HEK293 (cell line): ENCODE measurements at regions not wholly inside any gene's neighbourhood (a gene's known extent, or its start where the extent isn't known, plus 50 kb on each side); places are given as distances from the start of the nearest gene placed in this dataset.

Source experiments
- CTCF ChIA-PET: fragments of 350-600 bp; formaldehyde crosslinking; extraction: SDS; loops from one replicate; lab custom pipeline; 2021; ENCODE audit warnings: antibody characterized with exemption; lab: Yijun Ruan, JAX
- POLR2A ChIA-PET: fragments of 300-600 bp; formaldehyde crosslinking; extraction: SDS; loops from one replicate; lab custom pipeline; 2020; ENCODE audit warnings: antibody characterized with exemption, inconsistent platforms; lab: Yijun Ruan, JAX
- H3K27ac ChIP-seq: fragments of 200-500 bp; sonication (Bioruptor generic); 2 replicates; pipeline ENCODE4 v1.5.1; 2014; ENCODE audit warnings: low read depth, low read length, control low read depth, inconsistent platforms; ENCODE audit errors: extremely low read depth
- H3K36me3 ChIP-seq, 2 experiments: fragments of 200-500 bp in 1 of 2; sonication (Bioruptor generic) in 1 of 2; 1 replicate in 1 of 2; 2 replicates in 1 of 2; pipeline ENCODE4 v1.5.1; 2014 to 2017; ENCODE audit warnings: inconsistent platforms in 2 of 2, low read length in 2 of 2; ENCODE audit not compliant: control insufficient read depth in 2 of 2, insufficient read depth in 1 of 2
- H3K4me1 ChIP-seq: fragments of 200-500 bp; sonication (Bioruptor generic); 2 replicates; pipeline ENCODE4 v1.5.1; 2014; ENCODE audit warnings: mild to moderate bottlenecking, low read length, inconsistent platforms; ENCODE audit not compliant: control insufficient read depth, insufficient read depth
- H3K4me3 ChIP-seq: 2 replicates; pipeline ENCODE4 v1.5.1; 2011; ENCODE audit warnings: low read depth, mild to moderate bottlenecking, control low read depth, low read length, moderate library complexity
- H3K9me3 ChIP-seq: fragments of 200-500 bp; sonication (Bioruptor generic); 2 replicates; pipeline ENCODE4 v1.5.1; 2014; ENCODE audit warnings: low read depth, low read length, inconsistent platforms; ENCODE audit not compliant: control insufficient read depth, insufficient read depth
- FEZF1 ChIP-seq: fragments of 450-650 bp; formaldehyde crosslinking; IDR thresholded peaks from 2 replicates; pipeline ENCODE4 v1.5.1; 2016; ENCODE audit warnings: missing biosample characterization, missing genetic modification characterization
- INSM2 ChIP-seq: fragments of 450-650 bp; formaldehyde crosslinking; IDR thresholded peaks from 2 replicates; pipeline ENCODE4 v1.5.1; 2016; ENCODE audit warnings: missing biosample characterization, missing genetic modification characterization
- KLF1 ChIP-seq: fragments of 450-650 bp; formaldehyde crosslinking; IDR thresholded peaks from 2 replicates; pipeline ENCODE4 v1.5.1; 2016; ENCODE audit warnings: missing biosample characterization, missing genetic modification characterization
- KLF9 ChIP-seq: fragments of 450-650 bp; formaldehyde crosslinking; IDR thresholded peaks from 2 replicates; pipeline ENCODE4 v1.5.1; 2016; ENCODE audit warnings: missing biosample characterization, missing genetic modification characterization, low read depth
- PRDM2 ChIP-seq: fragments of 450-650 bp; formaldehyde crosslinking; IDR thresholded peaks from 2 replicates; pipeline ENCODE4 v1.5.1; 2016; ENCODE audit warnings: missing biosample characterization, missing genetic modification characterization, borderline replicate concordance
- PRDM6 ChIP-seq: fragments of 450-650 bp; formaldehyde crosslinking; IDR thresholded peaks from 2 replicates; pipeline ENCODE4 v1.5.1; 2017; ENCODE audit warnings: missing biosample characterization, missing genetic modification characterization
- TRIM28 ChIP-seq: IDR thresholded peaks from 2 replicates; pipeline ENCODE4 v1.6.1; 2011; ENCODE audit warnings: low read length, control low read depth, borderline replicate concordance
- ZNF202 ChIP-seq: fragments of 450-650 bp; formaldehyde crosslinking; IDR thresholded peaks from 2 replicates; pipeline ENCODE4 v1.5.1; 2016; ENCODE audit warnings: missing biosample characterization, missing genetic modification characterization, borderline replicate concordance
- ZNF26 ChIP-seq: fragments of 450-650 bp; formaldehyde crosslinking; IDR thresholded peaks from 2 replicates; pipeline ENCODE4 v1.5.1; 2016; ENCODE audit warnings: missing biosample characterization, missing genetic modification characterization
- ZNF292 ChIP-seq: fragments of 450-650 bp; formaldehyde crosslinking; IDR thresholded peaks from 2 replicates; pipeline ENCODE4 v1.5.1; 2016; ENCODE audit warnings: low read depth, missing biosample characterization, missing genetic modification characterization, borderline replicate concordance
- ZNF391 ChIP-seq: fragments of 450-650 bp; formaldehyde crosslinking; IDR thresholded peaks from 2 replicates; pipeline ENCODE4 v1.5.1; 2016; ENCODE audit warnings: low read depth, missing biosample characterization, missing genetic modification characterization, borderline replicate concordance
- ZNF398 ChIP-seq: fragments of 450-650 bp; formaldehyde crosslinking; IDR thresholded peaks from 2 replicates; pipeline ENCODE4 v1.5.1; 2017; ENCODE audit warnings: missing biosample characterization, missing genetic modification characterization

- TF ChIP-seq PRDM2 (tag by site-specific recombination) (no peak), TRIM28 (no peak), ZNF26 (no peak)
- TF ChIP-seq, all 188 proteins: peak for 0
Measured at GRCh38 chr1:38625939-38626338, 233.6 kb downstream of the RRAGC start (continued).

- Histone ChIP-seq H3K9me3 (no peaks in the 10 kb centered on the region), H3K4me1 (no peaks in the 10 kb centered on the region), H3K36me3 (no peaks in the 10 kb centered on the region), H3K4me3 (no peak overlapping the region), H3K27ac (no peak overlapping the region)
- TF ChIP-seq FEZF1 (tag by site-specific recombination) = no peak
- no peak for TF ChIP-seq INSM2 (tag by site-specific recombination)
- ChIA-PET POLR2A (interaction anchor here (0.6 kb wide), 1 partner anchor 127 kb away, joined by 3 read pairs; no protein-coding TSS in a partner anchor), CTCF (interaction anchor here (0.6 kb wide), 1 partner anchor 201 kb away, joined by 3 read pairs; no protein-coding TSS in a partner anchor)
Measured at GRCh38 chr1:38624336-38625039, 235.1 kb downstream of the RRAGC start.

- H3K4me1 ChIP-seq = no peaks in the 10 kb centered on the region
- no peaks in the 10 kb centered on the region for H3K36me3 ChIP-seq
- no peak overlapping the region for H3K4me3 ChIP-seq
- POLR2A ChIA-PET = no interaction called here
- H3K9me3 ChIP-seq = no peaks in the 10 kb centered on the region
- no peak overlapping the region for H3K27ac ChIP-seq
- CTCF ChIA-PET = interaction anchor here (0.5 to 0.7 kb wide), 3 partner anchors 9 to 449 kb away, joined by 3 to 5 read pairs (median 3); no protein-coding TSS in a partner anchor
- no peak for TF ChIP-seq ZNF292 (tag by site-specific recombination)
- no peak for TF ChIP-seq KLF1 (tag by site-specific recombination)
- no peak for TF ChIP-seq ZNF391
- no peak for TF ChIP-seq ZNF398 (tag by site-specific recombination)
- TF ChIP-seq KLF9 (tag by site-specific recombination) = no peak
- no peak for TF ChIP-seq PRDM6 (tag by site-specific recombination)
- no peak for TF ChIP-seq ZNF202 (tag by site-specific recombination)
Measured at GRCh38 chr1:38623529-38623928, 236.0 kb downstream of the RRAGC start.
